Nephron (organoid): ENCODE measurements at regions not wholly inside any gene's neighbourhood (a gene's known extent, or its start where the extent isn't known, plus 50 kb on each side); places are given as distances from the start of the nearest gene placed in this dataset.

Experiments
- H3K27ac Mint-ChIP-seq, 3 experiments: 2 replicates each; pipeline ENCODE4 v1.8.0; 2020; ENCODE audit warnings: mixed read lengths in 3 of 3, mild to moderate bottlenecking in 2 of 3, moderate library complexity in 1 of 3
- H3K27me3 Mint-ChIP-seq: 2 replicates; pipeline ENCODE4 v1.8.0; 2021; ENCODE audit warnings: low read depth, mild to moderate bottlenecking, moderate library complexity, mixed read lengths
- H3K36me3 Mint-ChIP-seq: 2 replicates; pipeline ENCODE4 v1.8.0; 2020; ENCODE audit warnings: low read depth, mixed read lengths
- H3K4me1 Mint-ChIP-seq: 2 replicates; pipeline ENCODE4 v1.8.0; 2020; ENCODE audit warnings: mixed read lengths
- H3K4me3 Mint-ChIP-seq, 3 experiments: 2 replicates each; pipeline ENCODE4 v1.8.0; 2020; ENCODE audit warnings: mild to moderate bottlenecking in 3 of 3, mixed read lengths in 3 of 3, moderate library complexity in 2 of 3
- H3K9me3 Mint-ChIP-seq: 2 replicates; pipeline ENCODE4 v1.8.0; 2020; ENCODE audit warnings: mixed read lengths
- TF ChIP-seq, protein P1 (sequence below), 3 experiments: fragments of 200-600 bp; sonication (generic); IDR thresholded peaks; one replicate each; pipeline ENCODE4 v1.5.0; 2021; ENCODE audit warnings: antibody characterized with exemption in 3 of 3; ENCODE audit not compliant: unreplicated experiment in 3 of 3

DNA sequence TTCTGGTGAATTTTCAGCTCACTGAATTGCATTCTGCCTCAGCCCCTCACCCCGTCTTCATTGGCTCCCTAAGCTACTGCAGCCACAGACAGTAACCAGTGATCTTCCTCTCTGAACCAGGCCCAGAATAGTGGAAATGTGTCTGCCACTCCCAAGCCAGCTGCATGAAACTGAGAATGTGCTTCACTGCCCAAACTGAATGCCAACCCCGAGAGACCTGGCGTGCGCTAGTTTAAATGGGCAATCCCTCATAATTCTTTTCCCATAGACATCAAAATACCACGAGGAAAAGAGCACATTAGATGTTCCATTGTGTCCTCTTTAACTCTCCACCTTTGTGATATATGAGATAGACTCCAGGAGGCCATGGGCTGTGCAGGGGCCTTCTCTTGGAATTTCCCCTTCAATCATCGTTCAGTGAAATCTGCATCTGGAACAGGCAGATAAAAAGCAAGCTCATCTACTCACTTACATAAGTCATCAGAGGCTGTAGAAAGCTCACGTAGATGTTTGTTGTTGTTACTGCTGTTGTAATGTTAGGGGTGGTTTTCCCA, 320.2 kb downstream of the NFIB start:
- Mint-ChIP-seq H3K4me1 (peaks cover 55% of the 10 kb centered on the region), H3K9me3 (peaks cover 25% of the 10 kb centered on the region), H3K4me3 (peak overlapping the region in 1 of 3 experiments; percentile 24), H3K36me3 (peaks cover 6% of the 10 kb centered on the region), H3K27ac (peak overlapping the region; percentile 70 to 90 (median 83)), H3K27me3 (no peaks in the 10 kb centered on the region)
- TF ChIP-seq, protein P1, sequence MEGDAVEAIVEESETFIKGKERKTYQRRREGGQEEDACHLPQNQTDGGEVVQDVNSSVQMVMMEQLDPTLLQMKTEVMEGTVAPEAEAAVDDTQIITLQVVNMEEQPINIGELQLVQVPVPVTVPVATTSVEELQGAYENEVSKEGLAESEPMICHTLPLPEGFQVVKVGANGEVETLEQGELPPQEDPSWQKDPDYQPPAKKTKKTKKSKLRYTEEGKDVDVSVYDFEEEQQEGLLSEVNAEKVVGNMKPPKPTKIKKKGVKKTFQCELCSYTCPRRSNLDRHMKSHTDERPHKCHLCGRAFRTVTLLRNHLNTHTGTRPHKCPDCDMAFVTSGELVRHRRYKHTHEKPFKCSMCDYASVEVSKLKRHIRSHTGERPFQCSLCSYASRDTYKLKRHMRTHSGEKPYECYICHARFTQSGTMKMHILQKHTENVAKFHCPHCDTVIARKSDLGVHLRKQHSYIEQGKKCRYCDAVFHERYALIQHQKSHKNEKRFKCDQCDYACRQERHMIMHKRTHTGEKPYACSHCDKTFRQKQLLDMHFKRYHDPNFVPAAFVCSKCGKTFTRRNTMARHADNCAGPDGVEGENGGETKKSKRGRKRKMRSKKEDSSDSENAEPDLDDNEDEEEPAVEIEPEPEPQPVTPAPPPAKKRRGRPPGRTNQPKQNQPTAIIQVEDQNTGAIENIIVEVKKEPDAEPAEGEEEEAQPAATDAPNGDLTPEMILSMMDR (IDR thresholded peaks at IDR 0.05; ENCODE audit: unreplicated experiment in 3 of 3), result no peak

- Mint-ChIP-seq H3K27ac (peak overlapping the region; percentile 40 to 86 (median 83)), H3K27me3 (peaks cover 2% of the 10 kb centered on the region), H3K36me3 (peaks cover 6% of the 10 kb centered on the region), H3K4me1 (peaks cover 55% of the 10 kb centered on the region), H3K9me3 (peaks cover 22% of the 10 kb centered on the region), H3K4me3 (no peak overlapping the region)
- TF ChIP-seq, protein P1 (IDR thresholded peaks at IDR 0.05; ENCODE audit: unreplicated experiment in 3 of 3), result no peak
Measured at GRCh38 chr9:13992138-13993088, 321.5 kb downstream of the NFIB start.

GRCh38 chr9:13991395-13991794, 322.5 kb downstream of the NFIB start:
- Mint-ChIP-seq H3K9me3 (peaks cover 21% of the 10 kb centered on the region), H3K36me3 (peaks cover 6% of the 10 kb centered on the region), H3K4me1 (peaks cover 55% of the 10 kb centered on the region), H3K27ac (peak overlapping the region; percentile 55 to 83 (median 60)), H3K27me3 (peaks cover 4% of the 10 kb centered on the region), H3K4me3 (peak overlapping the region in 1 of 3 experiments; percentile 8)
- TF ChIP-seq, protein P1 (IDR thresholded peaks at IDR 0.05; ENCODE audit: unreplicated experiment in 3 of 3), result no peak

- Mint-ChIP-seq H3K27ac (peak overlapping the region; percentile 55 to 83 (median 60)), H3K9me3 (peaks cover 22% of the 10 kb centered on the region), H3K36me3 (peaks cover 6% of the 10 kb centered on the region), H3K27me3 (peaks cover 4% of the 10 kb centered on the region), H3K4me1 (peaks cover 55% of the 10 kb centered on the region), H3K4me3 (peak overlapping the region in 1 of 3 experiments; percentile 8)
- TF ChIP-seq, protein P1 (IDR thresholded peaks at IDR 0.05; ENCODE audit: unreplicated experiment in 3 of 3), result no peak
Measured at GRCh38 chr9:13990994-13991393, 322.9 kb downstream of the NFIB start.

DNA sequence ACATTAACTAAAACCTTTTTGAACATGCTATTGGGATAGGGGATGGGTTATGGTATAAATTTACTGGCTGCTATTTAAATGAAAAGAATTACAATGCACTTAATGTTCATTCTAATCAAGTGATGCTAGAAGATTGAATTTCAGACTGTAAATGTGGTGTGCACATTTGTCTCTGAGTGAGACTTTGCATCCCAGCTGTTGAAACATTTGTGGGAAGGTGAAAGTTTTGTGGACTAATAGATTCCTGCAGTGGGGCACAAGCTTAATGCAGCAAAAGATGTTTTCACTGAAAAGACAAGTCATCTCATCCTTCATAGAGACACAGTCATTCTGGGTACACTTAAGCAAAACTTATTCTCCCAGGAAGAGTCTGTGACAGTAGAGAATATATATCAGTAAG, 323.6 kb downstream of the NFIB start:
- TF ChIP-seq, protein P1 (IDR thresholded peaks at IDR 0.05; ENCODE audit: unreplicated experiment in 3 of 3), result no peak
- H3K27me3 Mint-ChIP-seq, result peaks cover 4% of the 10 kb centered on the region
- H3K4me1 Mint-ChIP-seq, result peaks cover 55% of the 10 kb centered on the region
- peak overlapping the region; percentile 44 to 83 (median 80) for H3K27ac Mint-ChIP-seq
- peaks cover 4% of the 10 kb centered on the region for H3K36me3 Mint-ChIP-seq
- H3K9me3 Mint-ChIP-seq, result peaks cover 19% of the 10 kb centered on the region
- H3K4me3 Mint-ChIP-seq, result peak overlapping the region in 1 of 3 experiments; percentile 31
